ES-I3 (cell line): ENCODE measurements at regions not wholly inside any gene's neighbourhood (a gene's known extent, or its start where the extent isn't known, plus 50 kb on each side); places are given as distances from the start of the nearest gene placed in this dataset.

Source experiments
- H3K36me3 ChIP-seq: 2 replicates; pipeline ENCODE4 v1.6.1; 2013; ENCODE audit warnings: mild to moderate bottlenecking, low read length, control low read depth, moderate library complexity; ENCODE audit not compliant: insufficient read depth
- H3K4me1 ChIP-seq: 2 replicates; pipeline ENCODE4 v1.6.1; 2013; ENCODE audit warnings: mild to moderate bottlenecking, control low read depth, low read length; ENCODE audit not compliant: insufficient read depth
- H3K9ac ChIP-seq: 2 replicates; pipeline ENCODE4 v1.6.1; 2013; ENCODE audit warnings: low read depth, mild to moderate bottlenecking, low read length, moderate library complexity
- H3K9me3 ChIP-seq: 2 replicates; pipeline ENCODE4 v1.6.1; 2013; ENCODE audit warnings: mild to moderate bottlenecking, low read length, moderate library complexity; ENCODE audit not compliant: control insufficient read depth, insufficient read depth

- H3K4me1 ChIP-seq: peaks cover 15% of the 10 kb centered on the region; the same call in 1 of the 2 replicates
- H3K9me3 ChIP-seq: no peaks in the 10 kb centered on the region
- H3K9ac ChIP-seq: no peak overlapping the region
- no peaks in the 10 kb centered on the region for H3K36me3 ChIP-seq
Measured at GRCh38 chr2:2850218-2850755, 519.2 kb upstream of the MYT1L start.

GRCh38 chr2:2849464-2850217, 518.6 kb upstream of the MYT1L start:
- Histone ChIP-seq H3K36me3 (no peaks in the 10 kb centered on the region), H3K9ac (no peak overlapping the region), H3K4me1 (peaks cover 15% of the 10 kb centered on the region; the same call in 1 of the 2 replicates), H3K9me3 (no peaks in the 10 kb centered on the region)

GRCh38 chr2:2848621-2849333, 517.7 kb upstream of the MYT1L start:
- no peaks in the 10 kb centered on the region for H3K9me3 ChIP-seq
- no peaks in the 10 kb centered on the region for H3K36me3 ChIP-seq
- H3K9ac ChIP-seq: no peak overlapping the region
- H3K4me1 ChIP-seq: peaks cover 15% of the 10 kb centered on the region; the same call in 1 of the 2 replicates

- Histone ChIP-seq H3K36me3 (no peaks in the 10 kb centered on the region), H3K9me3 (no peaks in the 10 kb centered on the region), H3K9ac (no peak overlapping the region), H3K4me1 (peaks cover 15% of the 10 kb centered on the region; the same call in 1 of the 2 replicates)
Measured at GRCh38 chr2:2848198-2848597, 517.1 kb upstream of the MYT1L start.

- Histone ChIP-seq H3K9me3 (no peaks in the 10 kb centered on the region), H3K9ac (no peak overlapping the region), H3K36me3 (no peaks in the 10 kb centered on the region), H3K4me1 (peaks cover 15% of the 10 kb centered on the region; the same call in 1 of the 2 replicates)
Measured at GRCh38 chr2:2847209-2847676, 516.2 kb upstream of the MYT1L start.

GRCh38 chr2:2846332-2847208, 515.5 kb upstream of the MYT1L start:
- Histone ChIP-seq H3K9me3 (no peaks in the 10 kb centered on the region), H3K36me3 (no peaks in the 10 kb centered on the region), H3K9ac (no peak overlapping the region), H3K4me1 (peaks cover 11% of the 10 kb centered on the region; the same call in 1 of the 2 replicates)

GRCh38 chr2:2845806-2846315, 514.8 kb upstream of the MYT1L start:
- Histone ChIP-seq H3K9me3 (no peaks in the 10 kb centered on the region), H3K4me1 (peaks cover 11% of the 10 kb centered on the region; the same call in 1 of the 2 replicates), H3K9ac (no peak overlapping the region), H3K36me3 (no peaks in the 10 kb centered on the region)

- Histone ChIP-seq H3K9ac (no peak overlapping the region), H3K9me3 (no peaks in the 10 kb centered on the region), H3K36me3 (no peaks in the 10 kb centered on the region), H3K4me1 (peaks cover 11% of the 10 kb centered on the region; the same call in 1 of the 2 replicates)
Measured at GRCh38 chr2:2845267-2845666, 514.2 kb upstream of the MYT1L start.

GRCh38 chr2:2843969-2844548, 513.0 kb upstream of the MYT1L start:
- Histone ChIP-seq H3K9me3 (no peaks in the 10 kb centered on the region), H3K9ac (no peak overlapping the region), H3K36me3 (no peaks in the 10 kb centered on the region), H3K4me1 (peaks cover 6% of the 10 kb centered on the region; the same call in 1 of the 2 replicates)

GRCh38 chr2:2842466-2842865, 511.4 kb upstream of the MYT1L start:
- no peaks in the 10 kb centered on the region for H3K9me3 ChIP-seq
- no peaks in the 10 kb centered on the region for H3K36me3 ChIP-seq
- no peak overlapping the region for H3K9ac ChIP-seq
- peaks cover 4% of the 10 kb centered on the region; the same call in 1 of the 2 replicates for H3K4me1 ChIP-seq

- Histone ChIP-seq H3K4me1 (peaks cover 4% of the 10 kb centered on the region; the same call in 1 of the 2 replicates), H3K36me3 (no peaks in the 10 kb centered on the region), H3K9ac (no peak overlapping the region), H3K9me3 (no peaks in the 10 kb centered on the region)
Measured at GRCh38 chr2:2840681-2841300, 509.7 kb upstream of the MYT1L start.

- Histone ChIP-seq H3K4me1 (peaks cover 4% of the 10 kb centered on the region; the same call in 1 of the 2 replicates), H3K36me3 (no peaks in the 10 kb centered on the region), H3K9me3 (no peaks in the 10 kb centered on the region), H3K9ac (no peak overlapping the region)
Measured at GRCh38 chr2:2839782-2840531, 508.9 kb upstream of the MYT1L start.
